ENCODE measurements at regions not wholly inside any gene's neighbourhood (a gene's known extent, or its start where the extent isn't known, plus 50 kb on each side); places are given as distances from the start of the nearest gene placed in this dataset.

GRCh38 chr16:7912132-7912531, 579.5 kb downstream of the RBFOX1 start (continued):
- TF ChIP-seq ZNF837 (tag by site-specific recombination; IDR thresholded peaks at IDR 0.05): no peak
- no peak for TF ChIP-seq ZNF624 (tag by site-specific recombination; IDR thresholded peaks at IDR 0.05)
- no peak for TF ChIP-seq ZNF24 (tag by site-specific recombination; IDR thresholded peaks at IDR 0.05)
- no peak for TF ChIP-seq ZNF514 (tag by site-specific recombination; IDR thresholded peaks at IDR 0.05)
- TF ChIP-seq ZNF354C (tag by site-specific recombination; IDR thresholded peaks at IDR 0.05; ENCODE audit: borderline replicate concordance, low read depth): no peak
- no peak for TF ChIP-seq GLIS2 (tag by site-specific recombination; IDR thresholded peaks at IDR 0.05)
- no peak for TF ChIP-seq PRDM1 (tag by site-specific recombination; IDR thresholded peaks at IDR 0.05)
- TF ChIP-seq ZNF157 (tag by site-specific recombination; IDR thresholded peaks at IDR 0.05): no peak

GRCh38 chr16:7910116-7910515, 577.5 kb downstream of the RBFOX1 start:
- Histone ChIP-seq H3K27ac (ENCODE audit: extremely low read depth, low read depth, low read length) (no peak overlapping the region), H3K36me3 (ENCODE audit: control insufficient read depth in 2 of 2, insufficient read depth in 1 of 2, low read length in 2 of 2) (no peaks in the 10 kb centered on the region), H3K4me1 (ENCODE audit: control insufficient read depth, insufficient read depth, low read length) (no peaks in the 10 kb centered on the region), H3K9me3 (ENCODE audit: control insufficient read depth, insufficient read depth, low read depth, low read length) (no peaks in the 10 kb centered on the region), H3K4me3 (ENCODE audit: low read depth, low read length) (no peak overlapping the region)
- ChIA-PET CTCF (no interaction called here), POLR2A (no interaction called here)
- TF ChIP-seq ZNF610 (tag by site-specific recombination; IDR thresholded peaks at IDR 0.05; ENCODE audit: borderline replicate concordance) (peak; percentile 58; the same call in 1 of the 2 replicates), ZNF791 (tag by site-specific recombination; IDR thresholded peaks at IDR 0.05) (no peak), ZSCAN23 (tag by site-specific recombination; IDR thresholded peaks at IDR 0.05) (no peak)

GRCh38 chr16:7888411-7888810, 555.8 kb downstream of the RBFOX1 start:
- Histone ChIP-seq H3K4me1 (ENCODE audit: control insufficient read depth, insufficient read depth, low read length) (no peaks in the 10 kb centered on the region), H3K4me3 (ENCODE audit: low read depth, low read length) (no peak overlapping the region), H3K36me3 (ENCODE audit: control insufficient read depth in 2 of 2, insufficient read depth in 1 of 2, low read length in 2 of 2) (no peaks in the 10 kb centered on the region), H3K27ac (ENCODE audit: extremely low read depth, low read depth, low read length) (no peak overlapping the region), H3K9me3 (ENCODE audit: control insufficient read depth, insufficient read depth, low read depth, low read length) (no peaks in the 10 kb centered on the region)
- POLR2A ChIA-PET: no interaction called here
- TF ChIP-seq ZNF274 (IDR thresholded peaks at IDR 0.05; ENCODE audit: low read length) (no peak), ZNF274 (tag by site-specific recombination; IDR thresholded peaks at IDR 0.05; ENCODE audit: borderline replicate concordance) (no peak), ZBTB20 (tag by site-specific recombination; IDR thresholded peaks at IDR 0.05) (no peak), ZNF623 (tag by site-specific recombination; IDR thresholded peaks at IDR 0.05) (no peak), ZNF837 (tag by site-specific recombination; IDR thresholded peaks at IDR 0.05) (no peak), ZNF175 (tag by site-specific recombination; IDR thresholded peaks at IDR 0.05) (no peak), ZNF501 (tag by site-specific recombination; IDR thresholded peaks at IDR 0.05) (no peak), CTCF (tag by site-specific recombination; IDR thresholded peaks at IDR 0.05) (no peak), ZNF133 (tag by site-specific recombination; IDR thresholded peaks at IDR 0.05) (no peak), ZSCAN30 (tag by site-specific recombination; IDR thresholded peaks at IDR 0.05) (no peak), ZNF223 (tag by site-specific recombination; IDR thresholded peaks at IDR 0.05) (no peak), ZNF558 (tag by site-specific recombination; IDR thresholded peaks at IDR 0.05) (no peak), ZNF626 (tag by site-specific recombination; IDR thresholded peaks at IDR 0.05) (no peak), ELK4 (IDR thresholded peaks at IDR 0.05; ENCODE audit: borderline replicate concordance, low read depth, low read length) (no peak), IKZF3 (tag by site-specific recombination; IDR thresholded peaks at IDR 0.05) (no peak), ZBTB10 (tag by site-specific recombination; IDR thresholded peaks at IDR 0.05) (no peak), KLF8 (tag by site-specific recombination; IDR thresholded peaks at IDR 0.05) (no peak), RBAK (tag by site-specific recombination; IDR thresholded peaks at IDR 0.05) (no peak), ZNF521 (tag by site-specific recombination; IDR thresholded peaks at IDR 0.05) (no peak), ZNF248 (tag by site-specific recombination; IDR thresholded peaks at IDR 0.05) (no peak)
- CTCF ChIA-PET: no interaction called here
